ENCODE measurements at regions not wholly inside any gene's neighbourhood (a gene's known extent, or its start where the extent isn't known, plus 50 kb on each side); places are given as distances from the start of the nearest gene placed in this dataset.
"Not testable (repeated sequence)": the region's sequence is repeated elsewhere in the genome, so short reads cannot be mapped to it uniquely, and the experiment has no call there.

DNA sequence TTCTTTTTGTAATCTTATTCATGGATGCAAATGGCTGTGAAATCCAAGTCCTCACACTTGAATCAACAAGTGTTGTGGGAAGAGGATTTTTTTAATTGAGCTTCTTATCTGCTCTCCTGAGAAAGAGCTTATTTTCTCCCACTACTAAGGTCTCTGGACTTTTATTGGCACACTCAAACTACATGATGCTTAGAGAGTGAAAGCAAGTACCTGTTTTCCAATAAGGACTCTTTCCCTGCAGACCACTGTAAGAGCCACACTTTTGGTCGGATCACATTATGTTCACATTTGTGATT lies 546.4 kb upstream of the ARRDC3 start:
- H3K36me3 Mint-ChIP-seq: no peaks in the 10 kb centered on the region
- H3K4me1 Mint-ChIP-seq: no peaks in the 10 kb centered on the region
- no peaks in the 10 kb centered on the region for H3K27me3 Mint-ChIP-seq
- no peaks in the 10 kb centered on the region for H3K9me3 Mint-ChIP-seq
- no peak for ATAC-seq
- no peak overlapping the region for H3K27ac Mint-ChIP-seq
- H3K4me3 Mint-ChIP-seq: no peak overlapping the region

DNA sequence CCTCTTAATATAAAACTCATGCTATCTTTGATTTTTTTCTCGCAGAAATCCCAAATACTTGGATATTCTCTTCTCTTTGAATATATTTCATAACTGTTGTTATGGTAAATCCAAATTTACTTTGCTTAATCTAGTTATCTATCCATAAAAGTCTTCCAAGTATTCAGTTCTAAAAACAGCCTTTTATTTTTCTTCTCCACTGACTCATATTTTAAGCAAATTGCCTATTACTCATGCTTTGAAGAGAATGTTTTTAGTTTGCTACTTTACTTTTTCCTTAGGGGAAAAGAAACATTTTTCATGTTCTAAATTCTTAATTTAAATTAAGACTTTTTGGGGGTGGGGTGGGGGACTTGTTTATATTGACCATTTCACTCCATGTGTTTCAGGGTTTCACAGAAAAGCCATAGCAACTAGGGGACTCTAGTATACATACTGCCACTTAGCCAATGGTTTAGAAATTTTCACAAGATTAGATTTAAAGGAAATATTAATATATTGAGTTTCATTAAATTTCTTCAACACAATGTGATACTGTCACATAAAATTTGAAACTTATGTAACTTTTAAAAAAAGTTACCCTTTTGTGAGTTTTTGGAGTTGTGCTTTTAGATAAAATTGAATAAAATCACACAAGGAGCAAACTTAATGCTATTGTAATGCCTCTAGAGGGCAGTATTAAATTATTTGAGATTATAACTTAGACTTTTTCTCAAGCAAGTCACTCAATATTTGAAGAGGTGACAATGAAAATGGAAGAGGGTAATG lies 545.8 kb upstream of the ARRDC3 start:
- H3K27me3 Mint-ChIP-seq: no peaks in the 10 kb centered on the region
- ATAC-seq: no peak
- no peaks in the 10 kb centered on the region for H3K36me3 Mint-ChIP-seq
- no peak overlapping the region for H3K4me3 Mint-ChIP-seq
- H3K9me3 Mint-ChIP-seq: no peaks in the 10 kb centered on the region
- no peaks in the 10 kb centered on the region for H3K4me1 Mint-ChIP-seq
- no peak overlapping the region for H3K27ac Mint-ChIP-seq

DNA sequence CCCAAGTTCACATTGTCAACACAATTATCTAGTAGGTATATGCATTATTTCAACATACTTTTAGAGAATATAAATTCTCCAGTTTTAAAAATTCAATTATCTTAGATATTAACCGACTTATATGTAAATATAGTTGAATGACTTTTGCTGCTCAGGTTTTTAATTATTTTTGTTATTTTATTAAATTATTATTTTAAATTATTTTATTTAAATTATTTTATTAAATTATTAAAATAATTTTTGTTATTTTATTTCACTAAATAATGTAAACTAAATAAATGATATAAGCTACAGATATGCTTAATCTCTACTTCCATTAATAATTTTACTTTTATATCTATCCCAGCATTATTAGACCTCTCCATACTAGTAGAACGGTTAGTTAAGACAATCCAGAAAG lies 544.3 kb upstream of the ARRDC3 start:
- Mint-ChIP-seq H3K9me3 (no peaks in the 10 kb centered on the region), H3K27ac (no peak overlapping the region), H3K36me3 (no peaks in the 10 kb centered on the region)

DNA sequence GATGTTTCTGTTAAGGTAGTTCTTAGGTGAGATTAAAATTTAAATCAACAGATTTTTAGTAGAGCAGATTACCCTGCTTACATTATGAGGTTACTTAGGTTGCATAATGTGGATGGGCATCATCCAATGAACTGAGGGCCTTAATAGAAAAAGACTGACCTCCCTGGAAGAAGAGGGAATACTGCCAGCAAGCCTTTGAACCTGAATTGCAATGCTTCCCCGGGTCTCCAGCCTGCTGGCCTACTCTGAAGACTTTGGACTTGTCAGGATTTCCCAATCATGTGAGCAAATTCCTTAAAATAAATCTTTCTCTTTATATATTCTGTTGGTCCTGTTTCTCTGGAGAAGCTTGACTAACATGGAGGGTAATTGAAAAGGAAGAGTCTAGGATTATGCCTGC lies 542.1 kb upstream of the ARRDC3 start:
- no peaks in the 10 kb centered on the region for H3K27me3 Mint-ChIP-seq
- no peaks in the 10 kb centered on the region for H3K36me3 Mint-ChIP-seq
- no peaks in the 10 kb centered on the region for H3K4me1 Mint-ChIP-seq
- H3K4me3 Mint-ChIP-seq: no peak overlapping the region
- ATAC-seq: no peak
- H3K27ac Mint-ChIP-seq: no peak overlapping the region
- H3K9me3 Mint-ChIP-seq: no peaks in the 10 kb centered on the region

More for the DNA sequence above, 544.3 kb upstream of the ARRDC3 start:
- no peak for ATAC-seq
- H3K4me1 Mint-ChIP-seq: no peaks in the 10 kb centered on the region
- H3K4me3 Mint-ChIP-seq: no peak overlapping the region
- no peaks in the 10 kb centered on the region for H3K27me3 Mint-ChIP-seq

DNA sequence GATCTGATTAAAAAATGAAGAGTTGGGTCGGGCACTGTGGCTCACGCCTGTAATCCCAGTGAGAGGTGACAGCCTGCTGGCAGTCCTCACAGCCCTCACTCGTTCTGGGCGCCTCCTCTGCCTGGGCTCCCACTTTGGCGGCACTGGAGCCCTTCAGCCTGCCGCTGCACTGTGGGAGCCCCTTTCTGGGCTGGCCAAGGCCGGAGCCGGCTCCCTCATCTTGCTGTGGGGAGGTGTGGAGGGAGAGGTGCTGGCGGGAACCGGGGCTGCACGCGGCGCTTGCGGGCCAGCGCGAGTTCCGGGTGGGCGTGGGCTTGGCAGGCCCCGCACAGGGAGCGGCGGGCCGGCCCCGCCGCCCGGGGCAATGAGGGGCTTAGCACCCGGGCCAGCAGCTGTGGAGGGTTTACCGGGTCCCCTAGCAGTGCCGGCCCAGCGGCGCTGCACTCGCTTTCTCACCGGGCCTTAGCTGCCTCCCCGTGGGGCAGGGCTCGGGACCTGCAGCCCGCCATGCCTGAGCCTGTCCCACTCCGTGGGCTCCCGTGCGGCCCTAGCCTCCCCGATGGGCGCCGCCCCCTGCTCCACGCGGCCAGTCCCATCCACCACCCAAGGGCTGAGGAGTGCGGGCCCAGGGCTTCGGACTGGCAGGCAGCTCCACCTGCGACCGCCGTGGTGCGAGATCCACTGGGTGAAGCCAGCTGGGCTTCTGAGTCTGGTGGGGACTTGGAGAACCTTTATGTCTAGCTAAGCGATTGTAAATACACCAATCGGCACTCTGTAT lies 534.1 kb upstream of the ARRDC3 start:
- not testable (repeated sequence) for H3K27ac Mint-ChIP-seq, H3K4me1 Mint-ChIP-seq, H3K27me3 Mint-ChIP-seq, H3K4me3 Mint-ChIP-seq, ATAC-seq, H3K36me3 Mint-ChIP-seq, H3K9me3 Mint-ChIP-seq

GRCh38 chr5:91910655-91911054 lies 527.5 kb upstream of the ARRDC3 start:
- H3K27ac Mint-ChIP-seq: no peak overlapping the region
- no peaks in the 10 kb centered on the region for H3K36me3 Mint-ChIP-seq
- H3K27me3 Mint-ChIP-seq: no peaks in the 10 kb centered on the region
- ATAC-seq: no peak
- no peaks in the 10 kb centered on the region for H3K4me1 Mint-ChIP-seq
- no peaks in the 10 kb centered on the region for H3K9me3 Mint-ChIP-seq
- no peak overlapping the region for H3K4me3 Mint-ChIP-seq

DNA sequence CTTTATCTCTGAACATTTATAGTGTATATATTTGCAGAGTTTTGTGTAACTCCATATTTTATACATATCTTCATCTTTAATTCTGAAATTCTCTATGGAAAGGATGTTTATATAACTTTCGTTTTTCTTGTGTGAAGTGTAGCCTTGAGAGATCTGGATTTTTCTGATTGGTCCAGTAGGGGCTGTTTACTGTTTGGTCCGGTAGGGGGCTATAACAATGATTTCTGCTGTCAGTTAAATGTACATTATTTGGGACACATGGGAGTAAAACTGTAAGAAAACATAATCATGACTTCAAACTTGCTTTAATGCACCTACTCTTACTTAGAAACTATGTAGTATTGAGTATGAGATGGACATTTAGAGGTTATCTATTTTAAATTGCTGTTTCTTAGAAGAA lies 527.1 kb upstream of the ARRDC3 start:
- Mint-ChIP-seq H3K4me3 (no peak overlapping the region), H3K27me3 (no peaks in the 10 kb centered on the region), H3K9me3 (no peaks in the 10 kb centered on the region), H3K27ac (no peak overlapping the region), H3K36me3 (no peaks in the 10 kb centered on the region), H3K4me1 (no peaks in the 10 kb centered on the region)
- ATAC-seq: no peak

- Mint-ChIP-seq H3K4me1 (no peaks in the 10 kb centered on the region), H3K9me3 (peaks cover 3% of the 10 kb centered on the region), H3K4me3 (no peak overlapping the region), H3K27me3 (no peaks in the 10 kb centered on the region), H3K27ac (no peak overlapping the region), H3K36me3 (no peaks in the 10 kb centered on the region)
- no peak for ATAC-seq
These were observed 523.4 kb upstream of the ARRDC3 start for GRCh38 chr5:91906494-91906893.

DNA sequence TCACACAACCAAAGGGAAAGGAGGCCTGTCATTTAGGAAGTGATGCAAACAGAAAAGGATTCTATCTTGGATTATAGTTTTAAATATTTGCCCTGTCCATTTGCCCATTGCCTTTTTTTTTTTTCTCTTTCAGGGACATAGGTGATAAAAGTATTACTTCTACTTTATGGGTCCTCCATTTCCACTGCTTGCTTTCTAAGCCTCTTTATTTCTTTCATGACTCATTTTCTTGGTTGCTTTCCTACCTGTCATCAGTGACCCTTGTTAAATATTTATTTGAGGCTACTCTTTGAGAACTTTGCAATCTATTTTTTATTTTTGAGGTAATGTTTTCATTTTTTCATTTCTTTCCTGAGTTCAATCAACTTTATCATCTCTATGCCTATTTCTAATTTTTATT lies 522.9 kb upstream of the ARRDC3 start:
- Mint-ChIP-seq H3K27ac (no peak overlapping the region), H3K4me3 (no peak overlapping the region), H3K4me1 (no peaks in the 10 kb centered on the region), H3K27me3 (no peaks in the 10 kb centered on the region), H3K36me3 (no peaks in the 10 kb centered on the region), H3K9me3 (peaks cover 3% of the 10 kb centered on the region)
- ATAC-seq: no peak

GRCh38 chr5:91898898-91899297 lies 515.8 kb upstream of the ARRDC3 start:
- ATAC-seq: no peak
- Mint-ChIP-seq H3K27ac (no peak overlapping the region), H3K27me3 (no peaks in the 10 kb centered on the region), H3K4me1 (no peaks in the 10 kb centered on the region), H3K4me3 (no peak overlapping the region), H3K9me3 (peaks cover 3% of the 10 kb centered on the region), H3K36me3 (no peaks in the 10 kb centered on the region)

DNA sequence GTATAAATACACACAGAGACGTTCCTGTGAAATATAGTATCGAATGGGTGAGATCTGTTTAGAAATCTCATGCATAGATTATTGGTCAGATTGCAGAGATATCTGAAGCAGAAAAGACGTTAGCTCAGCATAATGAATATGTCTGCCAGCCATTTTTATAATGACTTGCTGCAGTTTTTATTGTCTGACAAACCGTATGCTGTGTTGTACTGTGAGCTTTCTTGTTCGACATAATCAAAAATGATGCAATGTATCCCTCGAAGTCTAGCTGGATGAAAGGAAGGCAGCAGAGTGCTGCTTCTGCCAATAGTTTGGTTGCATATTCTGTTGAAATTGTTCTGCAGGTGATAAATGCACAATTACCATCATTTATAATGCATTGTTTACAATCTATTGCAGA lies 514.9 kb upstream of the ARRDC3 start:
- no peak overlapping the region for H3K4me3 Mint-ChIP-seq
- H3K27ac Mint-ChIP-seq: no peak overlapping the region
- H3K4me1 Mint-ChIP-seq: no peaks in the 10 kb centered on the region
- no peaks in the 10 kb centered on the region for H3K36me3 Mint-ChIP-seq
- H3K9me3 Mint-ChIP-seq: peaks cover 3% of the 10 kb centered on the region
- no peak for ATAC-seq
- H3K27me3 Mint-ChIP-seq: no peaks in the 10 kb centered on the region

GRCh38 chr5:91888810-91889209 lies 505.7 kb upstream of the ARRDC3 start:
- Mint-ChIP-seq H3K36me3 (no peaks in the 10 kb centered on the region), H3K4me3 (no peak overlapping the region), H3K27me3 (no peaks in the 10 kb centered on the region), H3K4me1 (no peaks in the 10 kb centered on the region), H3K27ac (no peak overlapping the region), H3K9me3 (no peaks in the 10 kb centered on the region)
- ATAC-seq: no peak

- no peak overlapping the region for H3K27ac Mint-ChIP-seq
- H3K36me3 Mint-ChIP-seq: no peaks in the 10 kb centered on the region
- H3K4me1 Mint-ChIP-seq: no peaks in the 10 kb centered on the region
- no peak for ATAC-seq
- H3K4me3 Mint-ChIP-seq: no peak overlapping the region
- peaks cover 2% of the 10 kb centered on the region for H3K9me3 Mint-ChIP-seq
- H3K27me3 Mint-ChIP-seq: no peaks in the 10 kb centered on the region
These were observed 502.5 kb upstream of the ARRDC3 start for GRCh38 chr5:91885291-91886265.

DNA sequence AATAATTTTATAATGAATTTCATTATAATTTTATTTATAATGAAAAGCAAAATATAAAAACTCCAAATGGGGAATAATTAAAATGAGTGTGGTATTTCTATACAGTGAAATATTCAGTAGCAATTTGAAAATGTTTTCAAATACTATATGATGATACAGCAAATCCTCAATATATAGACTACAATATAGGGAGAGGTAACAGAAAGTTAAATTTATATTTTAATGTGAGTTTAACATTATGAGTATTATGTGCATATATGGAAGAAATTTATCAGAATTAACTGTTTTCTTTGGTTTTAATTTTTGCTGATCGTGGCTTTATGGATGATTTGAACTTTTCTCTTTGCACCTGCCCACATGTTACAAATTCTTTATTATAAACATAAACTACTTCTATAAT lies 500.9 kb upstream of the ARRDC3 start:
- Mint-ChIP-seq H3K4me3 (no peak overlapping the region), H3K27me3 (no peaks in the 10 kb centered on the region), H3K36me3 (no peaks in the 10 kb centered on the region), H3K4me1 (no peaks in the 10 kb centered on the region), H3K27ac (no peak overlapping the region), H3K9me3 (peaks cover 5% of the 10 kb centered on the region)
- ATAC-seq: no peak

DNA sequence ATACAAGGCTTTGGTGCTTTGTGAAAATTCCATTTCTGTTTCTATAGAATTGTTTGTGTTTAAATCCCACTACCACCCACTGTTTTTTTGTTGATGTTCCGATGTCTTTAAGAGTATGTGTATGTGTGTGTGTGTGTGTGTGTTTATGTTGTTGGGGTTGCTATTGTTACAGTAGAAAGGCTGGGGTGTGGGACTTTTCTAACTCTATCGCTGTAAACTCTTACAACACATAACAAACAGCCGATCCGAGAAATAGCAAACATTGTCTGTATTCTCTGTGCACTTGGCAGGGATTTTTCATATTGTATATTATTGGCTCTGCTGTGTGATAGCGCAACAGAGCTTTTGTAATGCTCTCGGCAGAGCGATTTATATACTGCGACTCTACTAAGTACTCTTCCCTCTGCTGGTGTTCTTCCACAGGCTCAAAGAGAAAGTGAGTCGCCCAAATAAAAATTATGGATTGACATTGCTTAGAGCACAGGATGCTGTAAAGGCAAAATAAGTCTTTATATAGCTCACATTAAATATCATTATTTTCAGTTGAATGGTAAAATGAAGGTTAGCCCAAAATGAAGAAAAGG lies 492.2 kb upstream of the ARRDC3 start:
- peaks cover 6% of the 10 kb centered on the region for H3K9me3 Mint-ChIP-seq
- no peak overlapping the region for H3K4me3 Mint-ChIP-seq
- no peak for ATAC-seq
- no peaks in the 10 kb centered on the region for H3K4me1 Mint-ChIP-seq
- H3K36me3 Mint-ChIP-seq: no peaks in the 10 kb centered on the region
- H3K27ac Mint-ChIP-seq: no peak overlapping the region
- no peaks in the 10 kb centered on the region for H3K27me3 Mint-ChIP-seq

Measured in stimulated activated memory B cell treated with anti-CD40 and anti-IgM and Interleukin-4, amounts not matched to agents 10 μg/mL and 1 μg/mL and 100 μg/mL, for 72 hours (primary cell).